ENCODE measurements at regions not wholly inside any gene's neighbourhood (a gene's known extent, or its start where the extent isn't known, plus 50 kb on each side); places are given as distances from the start of the nearest gene placed in this dataset.

- WGBS, 2 experiments (ENCODE audit: extremely low coverage in 2 of 2, insufficient read length in 1 of 2): 82% methylated on average over 10 of the region's 18 CpGs; no CpG with 5 or more reads in 1 of the 2 experiments
- Histone ChIP-seq H3K27ac (ENCODE audit: insufficient read depth, low read length) (no peak overlapping the region), H3K4me3 (ENCODE audit: insufficient read depth, low read depth, low read length) (no peak overlapping the region), H3K27me3 (ENCODE audit: control insufficient read depth, insufficient read depth, low read length) (no peaks in the 10 kb centered on the region), H2BK5ac (ENCODE audit: low read depth, low read length, poor library complexity, severe bottlenecking) (no peak overlapping the region), H3K79me1 (ENCODE audit: low read depth in 1 of 2, low read length in 2 of 2) (no peaks in the 10 kb centered on the region), H3K4ac (ENCODE audit: low read depth, low read length) (no peak overlapping the region), H2BK15ac (ENCODE audit: low read depth, low read length) (no peak overlapping the region), H3K9ac (ENCODE audit: low read depth, low read length) (no peak overlapping the region), H2BK120ac (ENCODE audit: low read depth, low read length) (no peak overlapping the region), H4K8ac (ENCODE audit: low read depth in 2 of 2, low read length in 2 of 2) (no peak overlapping the region), H3K56ac (ENCODE audit: extremely low read depth, insufficient read depth, low read length) (no peak overlapping the region), H3K4me1 (ENCODE audit: control insufficient read depth, insufficient read depth, low read length) (no peaks in the 10 kb centered on the region), H4K20me1 (ENCODE audit: insufficient read depth, low read length) (no peaks in the 10 kb centered on the region), H2AFZ (replicated peaks; ENCODE audit: low read length, poor library complexity) (no peak overlapping the region), H2AK9ac (replicated peaks; ENCODE audit: low read depth, low read length, poor library complexity) (no peak overlapping the region), H3K9me3 (ENCODE audit: control insufficient read depth, insufficient read depth, low read length) (peaks cover 62% of the 10 kb centered on the region), H2BK20ac (ENCODE audit: low read depth, low read length) (no peak overlapping the region), H3K9me1 (ENCODE audit: insufficient read depth, low read length) (no peaks in the 10 kb centered on the region), H3K23ac (ENCODE audit: low read depth, low read length) (no peak overlapping the region), H3K4me2 (ENCODE audit: low read depth, low read length) (no peak overlapping the region), H3K14ac (replicated peaks; ENCODE audit: low read depth, low read length) (no peak overlapping the region), H3K36me3 (ENCODE audit: control insufficient read depth, insufficient read depth, low read length) (no peaks in the 10 kb centered on the region), H3K18ac (ENCODE audit: low read depth, low read length) (no peak overlapping the region), H4K91ac (ENCODE audit: insufficient read depth, low read depth, low read length) (no peak overlapping the region), H4K5ac (ENCODE audit: low read depth, low read length) (no peak overlapping the region), H2AK5ac (ENCODE audit: low read depth, low read length) (no peak overlapping the region)
- dilution Hi-C loops (cut with HindIII; ENCODE audit: low sequenced_read_pairs, unreplicated experiment): no loop called here
- DNase-seq (no peak), ATAC-seq (ENCODE audit: low read depth) (no peak)
- BruUV-seq (replicated peaks): no TSS peak
- POLR2A ChIA-PET (ENCODE audit: unreplicated experiment): no interaction called here
- intact Hi-C loops (cut with micrococcal nuclease): no loop called here
- TF ChIP-seq BHLHE40 (IDR thresholded peaks at IDR 0.05; ENCODE audit: low read depth, low read length): no peak
- no peak for TF ChIP-seq CEBPB (IDR thresholded peaks at IDR 0.05; ENCODE audit: low read depth, low read length)
- no peak for TF ChIP-seq ELK1 (IDR thresholded peaks at IDR 0.05; ENCODE audit: borderline replicate concordance, low read depth, low read length)
- no peak for TF ChIP-seq MAFK (IDR thresholded peaks at IDR 0.05; ENCODE audit: low read depth, low read length)
- no peak for TF ChIP-seq RFX5 (IDR thresholded peaks at IDR 0.05; ENCODE audit: low read depth, low read length)
- no peak for TF ChIP-seq NFE2L2 (IDR thresholded peaks at IDR 0.05; ENCODE audit: low read depth, low read length)
- no peak for TF ChIP-seq FOS (IDR thresholded peaks at IDR 0.05; ENCODE audit: low read depth, low read length)
- TF ChIP-seq CTCF (conservative IDR thresholded peaks at IDR 0.05; ENCODE audit: low read depth, low read length): no peak
- no peak for TF ChIP-seq MXI1 (IDR thresholded peaks at IDR 0.05; ENCODE audit: borderline replicate concordance, low read depth, low read length)
- TF ChIP-seq CHD1 (IDR thresholded peaks at IDR 0.05; ENCODE audit: low read depth, low read length): no peak
- TF ChIP-seq RCOR1 (IDR thresholded peaks at IDR 0.05; ENCODE audit: insufficient replicate concordance, low read length): no peak
- in situ Hi-C loops (cut with MboI; ENCODE audit: low sequenced_read_pairs): no loop called here
- CTCF ChIA-PET: no interaction called here
Observed at GRCh38 chr2:2727876-2728511, 396.9 kb upstream of the MYT1L start.
